ENCODE measurements at regions not wholly inside any gene's neighbourhood (a gene's known extent, or its start where the extent isn't known, plus 50 kb on each side); places are given as distances from the start of the nearest gene placed in this dataset.

DNA sequence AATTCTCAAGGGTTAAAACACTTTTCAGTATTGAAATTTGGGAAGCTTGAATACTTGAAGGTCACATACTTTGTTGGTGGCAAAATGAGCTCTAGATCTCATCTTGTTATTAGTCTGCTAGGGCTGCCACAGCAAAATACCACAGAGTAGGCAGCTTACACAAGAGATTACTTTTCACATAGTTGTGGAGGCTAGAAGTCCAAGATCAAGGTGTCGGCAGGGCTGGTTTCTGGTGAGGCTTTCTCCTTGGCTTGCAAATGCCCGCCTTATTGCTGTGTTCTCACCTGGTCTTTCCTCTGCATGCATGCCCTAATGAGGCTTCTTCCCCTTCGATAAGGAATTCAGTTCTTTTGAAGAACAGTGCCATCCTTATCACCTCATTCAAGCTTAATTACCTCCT lies 270.8 kb upstream of the ANKRD55 start:
- TF ChIP-seq EZH2 (IDR thresholded peaks at IDR 0.05; ENCODE audit: borderline replicate concordance, low read depth, low read length, poor library complexity, severe bottlenecking): no peak
- TF ChIP-seq, protein P1, sequence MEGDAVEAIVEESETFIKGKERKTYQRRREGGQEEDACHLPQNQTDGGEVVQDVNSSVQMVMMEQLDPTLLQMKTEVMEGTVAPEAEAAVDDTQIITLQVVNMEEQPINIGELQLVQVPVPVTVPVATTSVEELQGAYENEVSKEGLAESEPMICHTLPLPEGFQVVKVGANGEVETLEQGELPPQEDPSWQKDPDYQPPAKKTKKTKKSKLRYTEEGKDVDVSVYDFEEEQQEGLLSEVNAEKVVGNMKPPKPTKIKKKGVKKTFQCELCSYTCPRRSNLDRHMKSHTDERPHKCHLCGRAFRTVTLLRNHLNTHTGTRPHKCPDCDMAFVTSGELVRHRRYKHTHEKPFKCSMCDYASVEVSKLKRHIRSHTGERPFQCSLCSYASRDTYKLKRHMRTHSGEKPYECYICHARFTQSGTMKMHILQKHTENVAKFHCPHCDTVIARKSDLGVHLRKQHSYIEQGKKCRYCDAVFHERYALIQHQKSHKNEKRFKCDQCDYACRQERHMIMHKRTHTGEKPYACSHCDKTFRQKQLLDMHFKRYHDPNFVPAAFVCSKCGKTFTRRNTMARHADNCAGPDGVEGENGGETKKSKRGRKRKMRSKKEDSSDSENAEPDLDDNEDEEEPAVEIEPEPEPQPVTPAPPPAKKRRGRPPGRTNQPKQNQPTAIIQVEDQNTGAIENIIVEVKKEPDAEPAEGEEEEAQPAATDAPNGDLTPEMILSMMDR (conservative IDR thresholded peaks at IDR 0.05; ENCODE audit: low read depth, low read length): no peak
